ENCODE measurements at regions not wholly inside any gene's neighbourhood (a gene's known extent, or its start where the extent isn't known, plus 50 kb on each side); places are given as distances from the start of the nearest gene placed in this dataset.

GRCh38 chr16:35706901-35707300, 2247.5 kb downstream of the TP53TG3F start:
- Histone ChIP-seq H3K4me1 (replicated peaks in 1 of 2; ENCODE audit: control insufficient read depth in 2 of 2, insufficient read depth in 2 of 2, low read length in 2 of 2) (no peaks in the 10 kb centered on the region), H3K27me3 (ENCODE audit: control insufficient read depth in 2 of 2, insufficient read depth in 2 of 2, low read length in 2 of 2) (no peaks in the 10 kb centered on the region), H3K4me2 (ENCODE audit: insufficient read depth, low read length) (no peak overlapping the region), H3K9ac (ENCODE audit: insufficient read depth in 1 of 2, low read depth in 2 of 2, low read length in 2 of 2) (no peak overlapping the region), H3K9me1 (ENCODE audit: control insufficient read depth, insufficient read depth, low read length) (no peaks in the 10 kb centered on the region), H3K27ac (ENCODE audit: extremely low read depth, low read depth, low read length) (no peak overlapping the region), H3K4me3 (no peak overlapping the region), H4K20me1 (replicated peaks; ENCODE audit: control insufficient read depth, insufficient read depth, low read length) (no peaks in the 10 kb centered on the region), H3K79me2 (ENCODE audit: control insufficient read depth, insufficient read depth, low read length) (no peaks in the 10 kb centered on the region), H3K9me3 (replicated peaks; ENCODE audit: control insufficient read depth, insufficient read depth, low read depth, low read length) (no peaks in the 10 kb centered on the region; the same call in 1 of the 2 replicates), H3K36me3 (ENCODE audit: control insufficient read depth, insufficient read depth, low read length) (no peaks in the 10 kb centered on the region), H2AFZ (ENCODE audit: low read depth, low read length) (no peak overlapping the region)
- DNase-seq (ENCODE audit: extremely low read depth in 1 of 4, low spot score in 3 of 4) (no peak), FAIRE-seq (no peak), ATAC-seq (no peak)
- 4% methylated on average over 2 of the region's 2 CpGs for WGBS (ENCODE audit: insufficient coverage, low coverage, missing lambda C conversion rate)
- in situ Hi-C loops (cut with MboI) (no loop called here), intact Hi-C loops (cut with micrococcal nuclease) (no loop called here)
- CTCF ChIA-PET (ENCODE audit: low intra/inter-chr PET ratio): no interaction called here
- POLR2A ChIA-PET: no interaction called here
- no peak for TF ChIP-seq RFX7 (CRISPR knock-in tag; IDR thresholded peaks at IDR 0.05)
- no peak for TF ChIP-seq FOXO4 (CRISPR knock-in tag; IDR thresholded peaks at IDR 0.05)
- no peak for TF ChIP-seq SP1 (CRISPR knock-in tag; IDR thresholded peaks at IDR 0.05)
- TF ChIP-seq ZNF282 (CRISPR knock-in tag; IDR thresholded peaks at IDR 0.05): no peak
- TF ChIP-seq RNF219 (CRISPR knock-in tag; IDR thresholded peaks at IDR 0.05): no peak
- TF ChIP-seq MLLT1 (IDR thresholded peaks at IDR 0.05): no peak
- no peak for TF ChIP-seq GMEB1 (CRISPR knock-in tag; IDR thresholded peaks at IDR 0.05)
- no peak for TF ChIP-seq CREB1 (IDR thresholded peaks at IDR 0.05)
- TF ChIP-seq CREB1 (CRISPR knock-in tag; IDR thresholded peaks at IDR 0.05): no peak
- TF ChIP-seq ILF3 (IDR thresholded peaks at IDR 0.05; ENCODE audit: borderline replicate concordance): no peak
- no peak for TF ChIP-seq RCOR1 (IDR thresholded peaks at IDR 0.05; ENCODE audit: borderline replicate concordance in 1 of 2, low read depth in 2 of 2, low read length in 2 of 2)
- TF ChIP-seq POLR2A (conservative IDR thresholded peaks at IDR 0.05): no peak
- TF ChIP-seq PPARD (CRISPR knock-in tag; IDR thresholded peaks at IDR 0.05): no peak
- TF ChIP-seq IRF9 (tag; IDR thresholded peaks at IDR 0.05): no peak
- no peak for TF ChIP-seq PRPF4 (IDR thresholded peaks at IDR 0.05; ENCODE audit: insufficient read depth, low read depth, low read length, poor library complexity, severe bottlenecking)
- TF ChIP-seq ETV1 (tag; conservative IDR thresholded peaks at IDR 0.05; ENCODE audit: low read depth): no peak
- no peak for TF ChIP-seq ASH1L (IDR thresholded peaks at IDR 0.05; ENCODE audit: borderline replicate concordance, low read depth, partially characterized antibody)
- no TSS peak for BruUV-seq (replicated peaks)

All from K562 (cell line).